HL-60/S4 treated with phorbol 12-myristate 13-acetate at 8.2 ng/mL for 4 days and 3 days (cell line): ENCODE measurements at regions not wholly inside any gene's neighbourhood (a gene's known extent, or its start where the extent isn't known, plus 50 kb on each side); places are given as distances from the start of the nearest gene placed in this dataset.

Experiments
- in situ Hi-C: fragments of 300-500 bp; cut with MboI; formaldehyde crosslinking; loops from 2 replicates; pipeline ENCODE4 v1.15.0; 2022; ENCODE audit warnings: low sequenced_read_pairs

GRCh38 chr5:38207343-38207742, 51.0 kb upstream of the EGFLAM start:
- in situ Hi-C loops, result no loop called here

- in situ Hi-C loops, result no loop called here
These were observed 55.6 kb upstream of the EGFLAM start for GRCh38 chr5:38202741-38203140.

GRCh38 chr5:38200872-38201557, 57.3 kb upstream of the EGFLAM start:
- in situ Hi-C loops, result no loop called here

GRCh38 chr5:38197118-38197517, 61.2 kb upstream of the EGFLAM start:
- in situ Hi-C loops, result loop anchor here (25.0 kb wide), 2 partner anchors 435 to 785 kb away; no protein-coding TSS in a partner anchor

GRCh38 chr5:38193015-38193581, 65.3 kb upstream of the EGFLAM start:
- in situ Hi-C loops, result loop anchor here (25.0 kb wide), 2 partner anchors 431 to 781 kb away; no protein-coding TSS in a partner anchor

GRCh38 chr5:38191693-38192092, 66.7 kb upstream of the EGFLAM start:
- in situ Hi-C loops, result loop anchor here (25.0 kb wide), 2 partner anchors 429 to 779 kb away; no protein-coding TSS in a partner anchor

- in situ Hi-C loops, result loop anchor here (25.0 kb wide), 2 partner anchors 428 to 778 kb away; no protein-coding TSS in a partner anchor
These were observed 68.2 kb upstream of the EGFLAM start for GRCh38 chr5:38190111-38190510.

- in situ Hi-C loops, result loop anchor here (25.0 kb wide), 2 partner anchors 427 to 777 kb away; no protein-coding TSS in a partner anchor
These were observed 69.3 kb upstream of the EGFLAM start for GRCh38 chr5:38189081-38189504.

GRCh38 chr5:38188591-38188990, 69.8 kb upstream of the EGFLAM start:
- in situ Hi-C loops, result loop anchor here (25.0 kb wide), 2 partner anchors 426 to 776 kb away; no protein-coding TSS in a partner anchor

GRCh38 chr5:38187532-38187931, 70.8 kb upstream of the EGFLAM start:
- in situ Hi-C loops, result loop anchor here (25.0 kb wide), 2 partner anchors 425 to 775 kb away; no protein-coding TSS in a partner anchor

- in situ Hi-C loops, result loop anchor here (25.0 kb wide), 2 partner anchors 422 to 772 kb away; no protein-coding TSS in a partner anchor
These were observed 73.7 kb upstream of the EGFLAM start for GRCh38 chr5:38184627-38185026.

- in situ Hi-C loops, result loop anchor here (25.0 kb wide), 2 partner anchors 421 to 771 kb away; no protein-coding TSS in a partner anchor
These were observed 75.4 kb upstream of the EGFLAM start for GRCh38 chr5:38182991-38183390.

- in situ Hi-C loops, result no loop called here
These were observed 90.3 kb upstream of the EGFLAM start for GRCh38 chr5:38168029-38168428.

- in situ Hi-C loops, result no loop called here
These were observed 90.8 kb upstream of the EGFLAM start for GRCh38 chr5:38167562-38167996.

- in situ Hi-C loops, result no loop called here
These were observed 91.5 kb upstream of the EGFLAM start for GRCh38 chr5:38166832-38167231.

GRCh38 chr5:38165435-38165834, 92.9 kb upstream of the EGFLAM start:
- in situ Hi-C loops, result no loop called here

GRCh38 chr5:38164776-38165399, 93.5 kb upstream of the EGFLAM start:
- in situ Hi-C loops, result no loop called here

GRCh38 chr5:38163636-38164237, 94.6 kb upstream of the EGFLAM start:
- in situ Hi-C loops, result no loop called here

- in situ Hi-C loops, result no loop called here
These were observed 95.7 kb upstream of the EGFLAM start for GRCh38 chr5:38162625-38163024.

GRCh38 chr5:38157024-38157423, 101.3 kb upstream of the EGFLAM start:
- in situ Hi-C loops, result no loop called here

- in situ Hi-C loops, result no loop called here
These were observed 103.6 kb upstream of the EGFLAM start for GRCh38 chr5:38154615-38155204.
